ENCODE measurements at regions not wholly inside any gene's neighbourhood (a gene's known extent, or its start where the extent isn't known, plus 50 kb on each side); places are given as distances from the start of the nearest gene placed in this dataset.
A peak's percentile ranks its signal among the peaks of the same experiment; 100 is the strongest.

GRCh38 chr15:47844437-47844836 lies 127.1 kb downstream of the SEMA6D start:
- no peak for DNase-seq (ENCODE audit: low read depth in 1 of 2, low spot score in 1 of 2)
- Histone ChIP-seq H3K36me3 (no peaks in the 10 kb centered on the region), H3K9me3 (ENCODE audit: low read depth) (no peaks in the 10 kb centered on the region), H3K27me3 (no peaks in the 10 kb centered on the region), H3K27ac (no peak overlapping the region), H3K4me1 (ENCODE audit: low read depth) (peaks cover 29% of the 10 kb centered on the region), H3K4me3 (no peak overlapping the region)
- TF ChIP-seq, protein P1, sequence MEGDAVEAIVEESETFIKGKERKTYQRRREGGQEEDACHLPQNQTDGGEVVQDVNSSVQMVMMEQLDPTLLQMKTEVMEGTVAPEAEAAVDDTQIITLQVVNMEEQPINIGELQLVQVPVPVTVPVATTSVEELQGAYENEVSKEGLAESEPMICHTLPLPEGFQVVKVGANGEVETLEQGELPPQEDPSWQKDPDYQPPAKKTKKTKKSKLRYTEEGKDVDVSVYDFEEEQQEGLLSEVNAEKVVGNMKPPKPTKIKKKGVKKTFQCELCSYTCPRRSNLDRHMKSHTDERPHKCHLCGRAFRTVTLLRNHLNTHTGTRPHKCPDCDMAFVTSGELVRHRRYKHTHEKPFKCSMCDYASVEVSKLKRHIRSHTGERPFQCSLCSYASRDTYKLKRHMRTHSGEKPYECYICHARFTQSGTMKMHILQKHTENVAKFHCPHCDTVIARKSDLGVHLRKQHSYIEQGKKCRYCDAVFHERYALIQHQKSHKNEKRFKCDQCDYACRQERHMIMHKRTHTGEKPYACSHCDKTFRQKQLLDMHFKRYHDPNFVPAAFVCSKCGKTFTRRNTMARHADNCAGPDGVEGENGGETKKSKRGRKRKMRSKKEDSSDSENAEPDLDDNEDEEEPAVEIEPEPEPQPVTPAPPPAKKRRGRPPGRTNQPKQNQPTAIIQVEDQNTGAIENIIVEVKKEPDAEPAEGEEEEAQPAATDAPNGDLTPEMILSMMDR (IDR thresholded peaks at IDR 0.05; ENCODE audit: low read depth, low read length) = no peak

DNA sequence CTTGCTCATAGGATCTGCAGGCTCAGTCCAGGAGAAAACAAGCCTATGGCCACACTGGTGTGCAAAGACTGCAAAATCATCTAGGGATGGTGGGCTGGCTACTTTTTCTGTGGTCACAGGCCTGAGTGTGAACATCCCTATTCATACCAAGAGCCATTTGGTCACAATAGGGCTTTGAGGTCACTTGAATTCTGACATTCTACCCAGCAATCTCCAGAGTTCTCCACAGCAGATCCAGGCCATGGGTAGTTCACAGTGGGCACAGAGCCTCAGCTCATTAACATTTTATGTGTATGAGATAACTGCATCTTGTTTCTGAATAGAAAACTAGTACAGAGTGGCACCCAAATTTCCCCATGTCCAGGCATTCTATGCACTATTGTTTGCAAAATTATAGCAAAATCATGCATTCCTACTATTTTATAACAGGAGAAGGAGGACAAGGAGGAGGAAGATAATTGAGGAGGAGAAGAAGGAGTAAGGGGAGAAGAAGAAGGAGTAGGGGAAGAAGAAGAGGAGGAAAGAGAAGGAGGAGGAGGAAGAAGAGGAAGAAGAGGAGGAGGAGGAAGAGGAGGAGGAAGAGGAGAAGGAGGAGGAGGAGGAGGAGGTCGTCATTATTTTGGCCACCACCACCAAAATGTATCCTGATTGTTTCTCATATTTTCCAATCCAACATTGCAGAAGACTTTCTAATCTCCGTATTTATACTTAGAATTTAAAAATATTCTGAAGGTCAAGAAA lies 129.0 kb downstream of the SEMA6D start:
- Histone ChIP-seq H3K4me3 (no peak overlapping the region), H3K27ac (peak overlapping the region; percentile 73)
- TF ChIP-seq, protein P1 (IDR thresholded peaks at IDR 0.05; ENCODE audit: low read depth, low read length) = no peak

DNA sequence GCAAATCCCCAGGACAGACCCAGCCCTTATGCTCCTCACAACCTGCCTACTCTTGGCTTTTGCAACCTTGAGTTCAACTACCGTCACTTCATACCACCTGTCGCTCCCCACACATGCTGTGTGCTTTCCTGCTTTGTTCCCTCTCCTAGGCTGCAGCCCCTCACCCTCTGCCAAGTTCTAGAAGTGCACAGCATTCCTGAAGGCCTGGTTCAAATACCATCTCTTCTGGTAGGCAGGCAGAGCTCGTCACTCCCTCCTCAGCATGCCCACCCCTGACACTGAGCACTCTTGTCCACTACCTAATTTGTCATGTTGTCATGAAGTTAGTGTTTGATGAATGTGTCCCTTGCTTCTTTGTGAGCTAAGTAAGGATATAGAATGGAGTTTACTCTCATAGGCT lies 129.6 kb downstream of the SEMA6D start:
- no peaks in the 10 kb centered on the region for H3K36me3 ChIP-seq
- TF ChIP-seq, protein P1 (IDR thresholded peaks at IDR 0.05; ENCODE audit: low read depth, low read length) = no peak
- H3K9me3 ChIP-seq (ENCODE audit: low read depth) = no peaks in the 10 kb centered on the region
- H3K27me3 ChIP-seq = no peaks in the 10 kb centered on the region
- peak in 1 of 2 donors; percentile 79 for DNase-seq (ENCODE audit: low read depth in 1 of 2, low spot score in 1 of 2)
- H3K4me1 ChIP-seq (ENCODE audit: low read depth) = peaks cover 23% of the 10 kb centered on the region
- peak overlapping the region; percentile 73 for H3K27ac ChIP-seq
- H3K4me3 ChIP-seq = no peak overlapping the region

More for the DNA sequence above, 129.0 kb downstream of the SEMA6D start:
- H3K4me1 ChIP-seq (ENCODE audit: low read depth) = peaks cover 23% of the 10 kb centered on the region
- H3K27me3 ChIP-seq = no peaks in the 10 kb centered on the region
- H3K9me3 ChIP-seq (ENCODE audit: low read depth) = no peaks in the 10 kb centered on the region
- no peaks in the 10 kb centered on the region for H3K36me3 ChIP-seq
- no peak for DNase-seq (ENCODE audit: low read depth in 1 of 2, low spot score in 1 of 2)

GRCh38 chr15:47856071-47856470 lies 138.8 kb downstream of the SEMA6D start:
- Histone ChIP-seq H3K4me3 (no peak overlapping the region), H3K27ac (no peak overlapping the region)
- TF ChIP-seq, protein P1 (IDR thresholded peaks at IDR 0.05; ENCODE audit: low read depth, low read length) = no peak

GRCh38 chr15:47857014-47857775 lies 139.9 kb downstream of the SEMA6D start:
- H3K4me3 ChIP-seq = no peak overlapping the region
- no peaks in the 10 kb centered on the region for H3K27me3 ChIP-seq
- no peaks in the 10 kb centered on the region for H3K9me3 ChIP-seq (ENCODE audit: low read depth)
- H3K27ac ChIP-seq = no peak overlapping the region
- peaks cover 18% of the 10 kb centered on the region for H3K4me1 ChIP-seq (ENCODE audit: low read depth)
- H3K36me3 ChIP-seq = no peaks in the 10 kb centered on the region
- DNase-seq (ENCODE audit: low read depth in 1 of 2, low spot score in 1 of 2) = no peak
- TF ChIP-seq, protein P1 (IDR thresholded peaks at IDR 0.05; ENCODE audit: low read depth, low read length) = no peak

More at GRCh38 chr15:47856071-47856470, 138.8 kb downstream of the SEMA6D start:
- no peak for DNase-seq (ENCODE audit: low read depth in 1 of 2, low spot score in 1 of 2)
- Histone ChIP-seq H3K27me3 (no peaks in the 10 kb centered on the region), H3K9me3 (ENCODE audit: low read depth) (no peaks in the 10 kb centered on the region), H3K4me1 (ENCODE audit: low read depth) (peaks cover 18% of the 10 kb centered on the region), H3K36me3 (no peaks in the 10 kb centered on the region)
